ENCODE measurements at regions not wholly inside any gene's neighbourhood (a gene's known extent, or its start where the extent isn't known, plus 50 kb on each side); places are given as distances from the start of the nearest gene placed in this dataset.

- BruUV-seq (replicated peaks): no TSS peak
- H3K79me2 ChIP-seq (ENCODE audit: insufficient read depth, low read length): no peaks in the 10 kb centered on the region
- FAIRE-seq: no peak
- intact Hi-C loops (cut with micrococcal nuclease; ENCODE audit: unreplicated experiment): no loop called here
- H3K4me1 ChIP-seq (ENCODE audit: insufficient read depth, low read length): no peaks in the 10 kb centered on the region
- no peak overlapping the region for H3K4me3 ChIP-seq (replicated peaks in 1 of 3; ENCODE audit: insufficient read depth in 1 of 3, low read depth in 2 of 3, low read length in 3 of 3)
- H3K4me2 ChIP-seq (ENCODE audit: low read depth, low read length): no peak overlapping the region
- CTCF ChIA-PET (ENCODE audit: low intra/inter-chr PET ratio, low total read pairs): no interaction called here
- WGBS (ENCODE audit: low lambda C conversion rate): 27% methylated on average over 7 of the region's 7 CpGs
- no peak overlapping the region for H3K27ac ChIP-seq (ENCODE audit: extremely low read length, insufficient read depth, low read length)
- H3K9me3 ChIP-seq (ENCODE audit: low read length): no peaks in the 10 kb centered on the region
- in situ Hi-C loops (cut with HindIII; ENCODE audit: extremely low pct_ligation_motif_present, low pct_unique_long_range_greater_than_20kb): no loop called here
- POLR2A ChIA-PET: no interaction called here
- H3K36me3 ChIP-seq (replicated peaks in 1 of 2; ENCODE audit: control insufficient read depth in 1 of 2, insufficient read depth in 2 of 2, low read length in 2 of 2): no peaks in the 10 kb centered on the region
- no peak overlapping the region for H2AFZ ChIP-seq (ENCODE audit: low read length)
- no peak for ATAC-seq
- no peak for TF ChIP-seq ELF3 (CRISPR knock-in tag; IDR thresholded peaks at IDR 0.05)
- no peak for TF ChIP-seq AGO1 (IDR thresholded peaks at IDR 0.05; ENCODE audit: low read depth, low read length, poor library complexity, severe bottlenecking)
- no peak for TF ChIP-seq ZNF816 (CRISPR knock-in tag; IDR thresholded peaks at IDR 0.05; ENCODE audit: borderline replicate concordance)
- H3K9ac ChIP-seq (ENCODE audit: insufficient read depth, low read depth, low read length): no peak overlapping the region
- no peaks in the 10 kb centered on the region for H4K20me1 ChIP-seq (ENCODE audit: insufficient read depth, low read length)
- H3K27me3 ChIP-seq (ENCODE audit: control insufficient read depth in 1 of 2, insufficient read depth in 2 of 2, low read length in 2 of 2): no peaks in the 10 kb centered on the region; a peak in 1 of 5 replicates
- DNase-seq (ENCODE audit: low spot score): no peak
Observed at GRCh38 chr1:221457685-221458446, 284.0 kb downstream of the DUSP10 start.

- Histone ChIP-seq H4K20me1 (ENCODE audit: insufficient read depth, low read length) (no peaks in the 10 kb centered on the region), H3K27me3 (ENCODE audit: control insufficient read depth in 1 of 2, insufficient read depth in 2 of 2, low read length in 2 of 2) (no peaks in the 10 kb centered on the region; a peak in 1 of 5 replicates), H2AFZ (ENCODE audit: low read length) (no peak overlapping the region), H3K4me1 (ENCODE audit: insufficient read depth, low read length) (no peaks in the 10 kb centered on the region), H3K36me3 (replicated peaks in 1 of 2; ENCODE audit: control insufficient read depth in 1 of 2, insufficient read depth in 2 of 2, low read length in 2 of 2) (no peaks in the 10 kb centered on the region), H3K9ac (ENCODE audit: insufficient read depth, low read depth, low read length) (no peak overlapping the region), H3K27ac (ENCODE audit: extremely low read length, insufficient read depth, low read length) (no peak overlapping the region), H3K4me2 (ENCODE audit: low read depth, low read length) (no peak overlapping the region), H3K9me3 (ENCODE audit: low read length) (no peaks in the 10 kb centered on the region), H3K79me2 (ENCODE audit: insufficient read depth, low read length) (no peaks in the 10 kb centered on the region), H3K4me3 (replicated peaks in 1 of 3; ENCODE audit: insufficient read depth in 1 of 3, low read depth in 2 of 3, low read length in 3 of 3) (no peak overlapping the region)
- DNase-seq (ENCODE audit: low spot score) (no peak), ATAC-seq (no peak), FAIRE-seq (no peak)
- POLR2A ChIA-PET: no interaction called here
- 1% methylated on average over 5 of the region's 5 CpGs for WGBS (ENCODE audit: low lambda C conversion rate)
- CTCF ChIA-PET (ENCODE audit: low intra/inter-chr PET ratio, low total read pairs): no interaction called here
- BruUV-seq (replicated peaks): no TSS peak
- intact Hi-C loops (cut with micrococcal nuclease; ENCODE audit: unreplicated experiment): no loop called here
- in situ Hi-C loops (cut with HindIII; ENCODE audit: extremely low pct_ligation_motif_present, low pct_unique_long_range_greater_than_20kb): no loop called here
- no peak for TF ChIP-seq SNAI1 (CRISPR knock-in tag; IDR thresholded peaks at IDR 0.05; ENCODE audit: borderline replicate concordance)
- TF ChIP-seq ZNF333 (CRISPR knock-in tag; IDR thresholded peaks at IDR 0.05; ENCODE audit: borderline replicate concordance): no peak
- TF ChIP-seq NPAS2 (CRISPR knock-in tag; IDR thresholded peaks at IDR 0.05; ENCODE audit: borderline replicate concordance): no peak
- no peak for TF ChIP-seq FIP1L1 (IDR thresholded peaks at IDR 0.05; ENCODE audit: borderline replicate concordance, insufficient read depth, low read depth, low read length)
- TF ChIP-seq ATF7 (IDR thresholded peaks at IDR 0.05): no peak
- TF ChIP-seq ATF7 (CRISPR knock-in tag; IDR thresholded peaks at IDR 0.05): no peak
- TF ChIP-seq ZNF703 (CRISPR knock-in tag; IDR thresholded peaks at IDR 0.05; ENCODE audit: borderline replicate concordance): no peak
- TF ChIP-seq, protein P1, sequence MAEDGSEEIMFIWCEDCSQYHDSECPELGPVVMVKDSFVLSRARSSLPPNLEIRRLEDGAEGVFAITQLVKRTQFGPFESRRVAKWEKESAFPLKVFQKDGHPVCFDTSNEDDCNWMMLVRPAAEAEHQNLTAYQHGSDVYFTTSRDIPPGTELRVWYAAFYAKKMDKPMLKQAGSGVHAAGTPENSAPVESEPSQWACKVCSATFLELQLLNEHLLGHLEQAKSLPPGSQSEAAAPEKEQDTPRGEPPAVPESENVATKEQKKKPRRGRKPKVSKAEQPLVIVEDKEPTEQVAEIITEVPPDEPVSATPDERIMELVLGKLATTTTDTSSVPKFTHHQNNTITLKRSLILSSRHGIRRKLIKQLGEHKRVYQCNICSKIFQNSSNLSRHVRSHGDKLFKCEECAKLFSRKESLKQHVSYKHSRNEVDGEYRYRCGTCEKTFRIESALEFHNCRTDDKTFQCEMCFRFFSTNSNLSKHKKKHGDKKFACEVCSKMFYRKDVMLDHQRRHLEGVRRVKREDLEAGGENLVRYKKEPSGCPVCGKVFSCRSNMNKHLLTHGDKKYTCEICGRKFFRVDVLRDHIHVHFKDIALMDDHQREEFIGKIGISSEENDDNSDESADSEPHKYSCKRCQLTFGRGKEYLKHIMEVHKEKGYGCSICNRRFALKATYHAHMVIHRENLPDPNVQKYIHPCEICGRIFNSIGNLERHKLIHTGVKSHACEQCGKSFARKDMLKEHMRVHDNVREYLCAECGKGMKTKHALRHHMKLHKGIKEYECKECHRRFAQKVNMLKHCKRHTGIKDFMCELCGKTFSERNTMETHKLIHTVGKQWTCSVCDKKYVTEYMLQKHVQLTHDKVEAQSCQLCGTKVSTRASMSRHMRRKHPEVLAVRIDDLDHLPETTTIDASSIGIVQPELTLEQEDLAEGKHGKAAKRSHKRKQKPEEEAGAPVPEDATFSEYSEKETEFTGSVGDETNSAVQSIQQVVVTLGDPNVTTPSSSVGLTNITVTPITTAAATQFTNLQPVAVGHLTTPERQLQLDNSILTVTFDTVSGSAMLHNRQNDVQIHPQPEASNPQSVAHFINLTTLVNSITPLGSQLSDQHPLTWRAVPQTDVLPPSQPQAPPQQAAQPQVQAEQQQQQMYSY (CRISPR knock-in tag; IDR thresholded peaks at IDR 0.05): no peak
Observed at GRCh38 chr1:221458447-221459156, 283.3 kb downstream of the DUSP10 start.

All from HepG2 (cell line).